Neural cell (in vitro differentiated cells): ENCODE measurements at regions not wholly inside any gene's neighbourhood (a gene's known extent, or its start where the extent isn't known, plus 50 kb on each side); places are given as distances from the start of the nearest gene placed in this dataset.

Source experiments
- CTCF ChIP-seq: fragments of 450-650 bp; IDR thresholded peaks from 2 replicates; pipeline ENCODE4 v1.5.1; 2014; ENCODE audit warnings: antibody characterized with exemption, mild to moderate bottlenecking, moderate library complexity; ENCODE audit not compliant: poor library complexity, severe bottlenecking
- RAD21 ChIP-seq: fragments of 450-650 bp; conservative IDR thresholded peaks from 2 replicates; pipeline ENCODE4 v1.6.1; 2014; ENCODE audit warnings: antibody characterized with exemption, mild to moderate bottlenecking, moderate library complexity
- REST ChIP-seq: IDR thresholded peaks from 2 replicates; pipeline ENCODE4 v1.6.1; 2012; ENCODE audit warnings: borderline replicate concordance

DNA sequence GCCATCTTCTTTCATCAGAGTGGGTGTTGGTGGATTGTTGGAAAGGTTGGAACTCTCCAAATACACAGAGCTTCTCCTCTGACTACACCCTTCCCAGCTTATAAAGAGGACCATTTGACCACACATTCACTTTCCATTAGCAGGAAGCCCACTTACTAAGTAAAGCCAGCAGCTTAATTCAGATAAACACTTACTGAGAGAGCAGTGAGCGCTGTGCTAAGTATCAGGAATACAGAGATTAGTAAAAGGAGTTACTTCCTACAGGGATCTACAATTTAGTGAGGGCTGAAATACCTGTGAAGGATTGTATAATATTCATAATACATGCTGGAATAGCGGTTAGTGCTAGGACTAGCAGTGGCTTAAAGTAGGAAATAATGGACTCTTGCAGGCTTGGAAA is 343.0 kb downstream of the NYAP2 start:
- TF ChIP-seq CTCF: no peak
- no peak for TF ChIP-seq RAD21
- peak; percentile 97 for TF ChIP-seq REST
